Central memory CD8-positive, alpha-beta T cell (primary cell): ENCODE measurements at regions not wholly inside any gene's neighbourhood (a gene's known extent, or its start where the extent isn't known, plus 50 kb on each side); places are given as distances from the start of the nearest gene placed in this dataset.

Experiments used
- ATAC-seq: fragments of 150-1000 bp; cut with Tn5 transposase; replicated peaks from 2 replicates; pipeline ENCODE4 v1.10.0; 2022; ENCODE audit warnings: mild to moderate bottlenecking, moderate FRiP score, moderate number of reproducible peaks; ENCODE audit not compliant: poor library complexity, severe bottlenecking; ENCODE audit errors: extremely low read depth
- DNase-seq, 2 donors: peaks; one replicate each; pipeline ENCODE4 v3.0.0; 2021; ENCODE audit warnings: low spot score in 2 of 2
- H3K27ac Mint-ChIP-seq: one replicate; pipeline ENCODE4 v1.8.0; 2022; ENCODE audit warnings: low read depth, mild to moderate bottlenecking, moderate library complexity, mixed read lengths
- H3K27me3 Mint-ChIP-seq: one replicate; pipeline ENCODE4 v1.8.0; 2022; ENCODE audit warnings: mixed read lengths
- H3K36me3 Mint-ChIP-seq: one replicate; pipeline ENCODE4 v1.8.0; 2022; ENCODE audit warnings: mild to moderate bottlenecking, moderate library complexity, mixed read lengths; ENCODE audit not compliant: insufficient read depth
- H3K4me1 Mint-ChIP-seq: one replicate; pipeline ENCODE4 v1.8.0; 2022; ENCODE audit warnings: mixed read lengths
- H3K4me3 Mint-ChIP-seq: one replicate; pipeline ENCODE4 v1.8.0; 2022; ENCODE audit warnings: mild to moderate bottlenecking, moderate library complexity, mixed read lengths
- H3K9me3 Mint-ChIP-seq: one replicate; pipeline ENCODE4 v1.8.0; 2022; ENCODE audit warnings: mixed read lengths

GRCh38 chr1:22254756-22255155, 111.9 kb upstream of the WNT4 start:
- Mint-ChIP-seq H3K9me3 (no peaks in the 10 kb centered on the region), H3K4me1 (peaks cover 5% of the 10 kb centered on the region), H3K36me3 (peaks cover 2% of the 10 kb centered on the region), H3K27ac (no peak overlapping the region), H3K4me3 (no peak overlapping the region), H3K27me3 (peaks cover 75% of the 10 kb centered on the region)
- DNase-seq = no peak
- no peak for ATAC-seq

GRCh38 chr1:22255341-22256212, 112.7 kb upstream of the WNT4 start:
- no peak overlapping the region for H3K27ac Mint-ChIP-seq
- peaks cover 5% of the 10 kb centered on the region for H3K4me1 Mint-ChIP-seq
- H3K27me3 Mint-ChIP-seq = peaks cover 75% of the 10 kb centered on the region
- ATAC-seq = no peak
- DNase-seq = no peak
- peaks cover 2% of the 10 kb centered on the region for H3K36me3 Mint-ChIP-seq
- no peaks in the 10 kb centered on the region for H3K9me3 Mint-ChIP-seq
- H3K4me3 Mint-ChIP-seq = no peak overlapping the region

- H3K27ac Mint-ChIP-seq = no peak overlapping the region
- H3K27me3 Mint-ChIP-seq = peaks cover 73% of the 10 kb centered on the region
- peaks cover 2% of the 10 kb centered on the region for H3K36me3 Mint-ChIP-seq
- no peak overlapping the region for H3K4me3 Mint-ChIP-seq
- no peaks in the 10 kb centered on the region for H3K9me3 Mint-ChIP-seq
- ATAC-seq = no peak
- H3K4me1 Mint-ChIP-seq = peaks cover 5% of the 10 kb centered on the region
- DNase-seq = no peak
These were observed 113.3 kb upstream of the WNT4 start for GRCh38 chr1:22256213-22256512.

- H3K27ac Mint-ChIP-seq = no peak overlapping the region
- H3K4me1 Mint-ChIP-seq = peaks cover 5% of the 10 kb centered on the region
These were observed 114.7 kb upstream of the WNT4 start for GRCh38 chr1:22257290-22258275.

GRCh38 chr1:22258698-22259097, 115.8 kb upstream of the WNT4 start:
- ATAC-seq = no peak
- Mint-ChIP-seq H3K27me3 (peaks cover 48% of the 10 kb centered on the region), H3K9me3 (no peaks in the 10 kb centered on the region), H3K36me3 (no peaks in the 10 kb centered on the region), H3K4me3 (no peak overlapping the region), H3K4me1 (no peaks in the 10 kb centered on the region), H3K27ac (no peak overlapping the region)
- no peak for DNase-seq

More at GRCh38 chr1:22257290-22258275, 114.7 kb upstream of the WNT4 start:
- Mint-ChIP-seq H3K27me3 (peaks cover 59% of the 10 kb centered on the region), H3K9me3 (no peaks in the 10 kb centered on the region), H3K4me3 (no peak overlapping the region), H3K36me3 (no peaks in the 10 kb centered on the region)
- ATAC-seq = no peak
- no peak for DNase-seq

GRCh38 chr1:22259551-22260282, 116.8 kb upstream of the WNT4 start:
- no peaks in the 10 kb centered on the region for H3K4me1 Mint-ChIP-seq
- H3K27me3 Mint-ChIP-seq = peaks cover 45% of the 10 kb centered on the region
- no peak overlapping the region for H3K27ac Mint-ChIP-seq
- no peak for ATAC-seq
- no peak for DNase-seq
- no peaks in the 10 kb centered on the region for H3K9me3 Mint-ChIP-seq
- H3K4me3 Mint-ChIP-seq = no peak overlapping the region
- no peaks in the 10 kb centered on the region for H3K36me3 Mint-ChIP-seq

- ATAC-seq (no peak), DNase-seq (no peak)
- Mint-ChIP-seq H3K9me3 (no peaks in the 10 kb centered on the region), H3K36me3 (no peaks in the 10 kb centered on the region), H3K4me3 (no peak overlapping the region), H3K27me3 (peaks cover 49% of the 10 kb centered on the region), H3K4me1 (no peaks in the 10 kb centered on the region), H3K27ac (no peak overlapping the region)
These were observed 118.0 kb upstream of the WNT4 start for GRCh38 chr1:22260860-22261432.

- Mint-ChIP-seq H3K27me3 (peaks cover 49% of the 10 kb centered on the region), H3K36me3 (no peaks in the 10 kb centered on the region), H3K9me3 (no peaks in the 10 kb centered on the region), H3K4me1 (no peaks in the 10 kb centered on the region), H3K27ac (no peak overlapping the region), H3K4me3 (no peak overlapping the region)
- DNase-seq (no peak), ATAC-seq (no peak)
These were observed 118.7 kb upstream of the WNT4 start for GRCh38 chr1:22261580-22261979.

GRCh38 chr1:22262583-22262982, 119.7 kb upstream of the WNT4 start:
- DNase-seq = no peak
- Mint-ChIP-seq H3K4me3 (no peak overlapping the region), H3K27ac (no peak overlapping the region), H3K27me3 (peaks cover 49% of the 10 kb centered on the region), H3K9me3 (no peaks in the 10 kb centered on the region), H3K36me3 (no peaks in the 10 kb centered on the region), H3K4me1 (no peaks in the 10 kb centered on the region)
- ATAC-seq = no peak

GRCh38 chr1:22263359-22263758, 120.5 kb upstream of the WNT4 start:
- H3K9me3 Mint-ChIP-seq = no peaks in the 10 kb centered on the region
- H3K4me3 Mint-ChIP-seq = no peak overlapping the region
- H3K36me3 Mint-ChIP-seq = no peaks in the 10 kb centered on the region
- H3K27me3 Mint-ChIP-seq = peaks cover 54% of the 10 kb centered on the region
- DNase-seq (no peak), ATAC-seq (no peak)
- no peak overlapping the region for H3K27ac Mint-ChIP-seq
- no peaks in the 10 kb centered on the region for H3K4me1 Mint-ChIP-seq

GRCh38 chr1:22264464-22265341, 121.8 kb upstream of the WNT4 start:
- DNase-seq (no peak), ATAC-seq (no peak)
- no peak overlapping the region for H3K4me3 Mint-ChIP-seq
- H3K4me1 Mint-ChIP-seq = no peaks in the 10 kb centered on the region
- no peak overlapping the region for H3K27ac Mint-ChIP-seq
- H3K9me3 Mint-ChIP-seq = no peaks in the 10 kb centered on the region
- no peaks in the 10 kb centered on the region for H3K36me3 Mint-ChIP-seq
- H3K27me3 Mint-ChIP-seq = peaks cover 46% of the 10 kb centered on the region
